K562 (cell line): ENCODE measurements at regions not wholly inside any gene's neighbourhood (a gene's known extent, or its start where the extent isn't known, plus 50 kb on each side); places are given as distances from the start of the nearest gene placed in this dataset.

Experiments used
- ATAC-seq: fragments of 200-7000 bp; cut with Tn5 transposase; 3 replicates; pipeline ENCODE4 v1.9.1; 2020; ENCODE audit warnings: moderate library complexity
- BruUV-seq: library from RNA; stranded (reverse); fragments of 400-500 nt; replicated peaks from 2 replicates; lab custom pipeline; 2021; lab: Mats Ljungman, UMichigan
- CTCF ChIA-PET: fragments of 300-600 bp; formaldehyde crosslinking; extraction: SDS; loops from one replicate; lab custom pipeline; 2021; ENCODE audit warnings: low intra/inter-chr PET ratio; lab: Yijun Ruan, JAX
- POLR2A ChIA-PET: fragments of 300-600, 350-650 bp; sonication (Branson Sonifier 250); formaldehyde crosslinking; extraction: SDS; loops from one replicate; lab custom pipeline; 2021; ENCODE audit warnings: antibody characterized with exemption, inconsistent platforms; lab: Yijun Ruan, JAX
- DNase-seq, 4 experiments: peaks; one replicate each; pipeline versions ENCODE4 v3.0.0 to v3.0.0-alpha.2; 2011 to 2018; ENCODE audit warnings: low spot score in 3 of 4, mixed read lengths in 3 of 4; ENCODE audit errors: extremely low read depth in 1 of 4
- FAIRE-seq: peaks from 2 replicates; lab custom pipeline; 2011; peaks lifted over from hg19 to GRCh38; lab: Jason Lieb, UNC
- H2AFZ ChIP-seq: 2 replicates; pipeline ENCODE4 v1.6.0; 2011; ENCODE audit warnings: low read depth, low read length, control low read depth, inconsistent platforms
- H3K27ac ChIP-seq: fragments of 200-600 bp; 3 replicates; pipeline ENCODE4 v1.8.0; 2011; ENCODE audit warnings: low read depth, mild to moderate bottlenecking, control low read depth, inconsistent platforms, low read length, moderate library complexity, mixed read lengths; ENCODE audit errors: extremely low read depth
- H3K27me3 ChIP-seq, 2 experiments: fragments of 300-600 bp in 1 of 2; 2 replicates in 1 of 2; 3 replicates in 1 of 2; pipeline versions ENCODE4 v1.6.0 to v1.8.0; 2011; ENCODE audit warnings: inconsistent platforms in 2 of 2, low read length in 2 of 2, mild to moderate bottlenecking in 1 of 2, mixed read lengths in 1 of 2, moderate library complexity in 1 of 2; ENCODE audit not compliant: control insufficient read depth in 2 of 2, insufficient read depth in 2 of 2
- H3K36me3 ChIP-seq: fragments of 300-600 bp; 3 replicates; pipeline ENCODE4 v1.8.0; 2011; ENCODE audit warnings: mild to moderate bottlenecking, low read length, inconsistent platforms; ENCODE audit not compliant: control insufficient read depth, insufficient read depth
- H3K4me1 ChIP-seq, 2 experiments: fragments of 200-600 bp in 1 of 2; replicated peaks in 1 of 2; 2 replicates in 1 of 2; 3 replicates in 1 of 2; pipeline versions ENCODE4 v1.5.1 to v1.8.0; 2011; ENCODE audit warnings: inconsistent platforms in 2 of 2, low read length in 2 of 2, mild to moderate bottlenecking in 1 of 2, mixed read lengths in 1 of 2, moderate library complexity in 1 of 2; ENCODE audit not compliant: control insufficient read depth in 2 of 2, insufficient read depth in 2 of 2
- H3K4me2 ChIP-seq: 2 replicates; pipeline ENCODE4 v1.6.1; 2011; ENCODE audit warnings: low read length, control low read depth, inconsistent platforms, mixed read lengths; ENCODE audit not compliant: insufficient read depth
- H3K4me3 ChIP-seq: fragments of 200-600 bp; sonication (generic), shearing (Covaris generic); 2 replicates; pipeline ENCODE4 v1.5.1; 2016; ENCODE audit warnings: control low read depth, inconsistent platforms
- H3K79me2 ChIP-seq: fragments of 200-600 bp; 3 replicates; pipeline ENCODE4 v1.8.0; 2011; ENCODE audit warnings: low read length, inconsistent platforms; ENCODE audit not compliant: control insufficient read depth, insufficient read depth
- H3K9ac ChIP-seq, 2 experiments: 2 replicates each; pipeline versions ENCODE4 v1.6.0 to v1.6.1; 2011; ENCODE audit warnings: low read depth in 2 of 2, low read length in 2 of 2, control low read depth in 1 of 2, inconsistent platforms in 1 of 2, mild to moderate bottlenecking in 1 of 2, mixed read lengths in 1 of 2; ENCODE audit not compliant: insufficient read depth in 1 of 2
- H3K9me1 ChIP-seq: one replicate; pipeline ENCODE4 v1.6.0; 2011; ENCODE audit warnings: inconsistent platforms, mild to moderate bottlenecking, low read length, moderate library complexity; ENCODE audit not compliant: control insufficient read depth, insufficient read depth
- H3K9me3 ChIP-seq: replicated peaks from 2 replicates; pipeline ENCODE4 v1.5.1; 2011; ENCODE audit warnings: low read depth, low read length, inconsistent platforms; ENCODE audit not compliant: control insufficient read depth, insufficient read depth
- H4K20me1 ChIP-seq: replicated peaks from 2 replicates; pipeline ENCODE4 v1.6.1; 2011; ENCODE audit warnings: low read length, inconsistent platforms, mixed read lengths; ENCODE audit not compliant: control insufficient read depth, insufficient read depth
- FOXJ3 ChIP-seq: sonication (generic); formaldehyde crosslinking; IDR thresholded peaks from 2 replicates; pipeline ENCODE4 v1.4.0; 2020; ENCODE audit warnings: mild to moderate bottlenecking, missing genetic modification reagents
- NCOA4 ChIP-seq: fragments of 450-650 bp; IDR thresholded peaks from 2 replicates; pipeline ENCODE4 v1.6.1; 2018; ENCODE audit warnings: mild to moderate bottlenecking; ENCODE audit not compliant: partially characterized antibody
- RCOR1 ChIP-seq, 2 experiments: IDR thresholded peaks; 2 replicates each; pipeline ENCODE4 v1.6.1; 2012; ENCODE audit warnings: low read depth in 2 of 2, low read length in 2 of 2, borderline replicate concordance in 1 of 2, improper control_type of control experiment in 1 of 2
- STAT6 ChIP-seq: sonication (generic); formaldehyde crosslinking; IDR thresholded peaks from 2 replicates; pipeline ENCODE4 v1.8.1; 2023; ENCODE audit warnings: mild to moderate bottlenecking, missing genetic modification reagents
- XRCC5 ChIP-seq: fragments of 200-400 bp; formaldehyde crosslinking; IDR thresholded peaks from 2 replicates; pipeline ENCODE4 v1.6.1; 2017; ENCODE audit warnings: low read depth, mild to moderate bottlenecking, low read length
- ZNF589 ChIP-seq: fragments of 200-800 bp; sonication (Bioruptor generic); IDR thresholded peaks from 2 replicates; pipeline ENCODE4 v1.6.1; 2016; ENCODE audit warnings: low read depth, missing genetic modification characterization, missing compliant biosample characterization
- WGBS: fragments of 100-300 bp; shearing (Covaris generic); methylation state at CpG from one replicate; pipeline ENCODE4 v1.1.6; 2016; ENCODE audit warnings: low coverage, mixed read lengths; ENCODE audit not compliant: insufficient coverage; ENCODE audit errors: missing lambda C conversion rate; 5-methylcytosine and 5-hydroxymethylcytosine counted together
- in situ Hi-C: fragments of 300-500 bp; cut with MboI; formaldehyde crosslinking; loops from 4 replicates; pipeline ENCODE4 v1.15.0; 2018; ENCODE audit warnings: inconsistent platforms, mixed read lengths
- intact Hi-C: fragments of 100-400 bp; cut with micrococcal nuclease; formaldehyde crosslinking; loops from 2 replicates; pipeline ENCODE4 v1.14.2; 2022
- TF ChIP-seq, protein P1 (sequence below): sonication (generic); formaldehyde crosslinking; IDR thresholded peaks from 2 replicates; pipeline ENCODE4 v1.8.0; 2023; ENCODE audit warnings: missing genetic modification reagents, mild to moderate bottlenecking, borderline replicate concordance
- TF ChIP-seq, protein P2 (sequence below): fragments of 250-450 bp; sonication (Bioruptor Pico); IDR thresholded peaks from 2 replicates; pipeline ENCODE4 v1.6.1; 2021; ENCODE audit warnings: mild to moderate bottlenecking

- TF ChIP-seq, protein P1, sequence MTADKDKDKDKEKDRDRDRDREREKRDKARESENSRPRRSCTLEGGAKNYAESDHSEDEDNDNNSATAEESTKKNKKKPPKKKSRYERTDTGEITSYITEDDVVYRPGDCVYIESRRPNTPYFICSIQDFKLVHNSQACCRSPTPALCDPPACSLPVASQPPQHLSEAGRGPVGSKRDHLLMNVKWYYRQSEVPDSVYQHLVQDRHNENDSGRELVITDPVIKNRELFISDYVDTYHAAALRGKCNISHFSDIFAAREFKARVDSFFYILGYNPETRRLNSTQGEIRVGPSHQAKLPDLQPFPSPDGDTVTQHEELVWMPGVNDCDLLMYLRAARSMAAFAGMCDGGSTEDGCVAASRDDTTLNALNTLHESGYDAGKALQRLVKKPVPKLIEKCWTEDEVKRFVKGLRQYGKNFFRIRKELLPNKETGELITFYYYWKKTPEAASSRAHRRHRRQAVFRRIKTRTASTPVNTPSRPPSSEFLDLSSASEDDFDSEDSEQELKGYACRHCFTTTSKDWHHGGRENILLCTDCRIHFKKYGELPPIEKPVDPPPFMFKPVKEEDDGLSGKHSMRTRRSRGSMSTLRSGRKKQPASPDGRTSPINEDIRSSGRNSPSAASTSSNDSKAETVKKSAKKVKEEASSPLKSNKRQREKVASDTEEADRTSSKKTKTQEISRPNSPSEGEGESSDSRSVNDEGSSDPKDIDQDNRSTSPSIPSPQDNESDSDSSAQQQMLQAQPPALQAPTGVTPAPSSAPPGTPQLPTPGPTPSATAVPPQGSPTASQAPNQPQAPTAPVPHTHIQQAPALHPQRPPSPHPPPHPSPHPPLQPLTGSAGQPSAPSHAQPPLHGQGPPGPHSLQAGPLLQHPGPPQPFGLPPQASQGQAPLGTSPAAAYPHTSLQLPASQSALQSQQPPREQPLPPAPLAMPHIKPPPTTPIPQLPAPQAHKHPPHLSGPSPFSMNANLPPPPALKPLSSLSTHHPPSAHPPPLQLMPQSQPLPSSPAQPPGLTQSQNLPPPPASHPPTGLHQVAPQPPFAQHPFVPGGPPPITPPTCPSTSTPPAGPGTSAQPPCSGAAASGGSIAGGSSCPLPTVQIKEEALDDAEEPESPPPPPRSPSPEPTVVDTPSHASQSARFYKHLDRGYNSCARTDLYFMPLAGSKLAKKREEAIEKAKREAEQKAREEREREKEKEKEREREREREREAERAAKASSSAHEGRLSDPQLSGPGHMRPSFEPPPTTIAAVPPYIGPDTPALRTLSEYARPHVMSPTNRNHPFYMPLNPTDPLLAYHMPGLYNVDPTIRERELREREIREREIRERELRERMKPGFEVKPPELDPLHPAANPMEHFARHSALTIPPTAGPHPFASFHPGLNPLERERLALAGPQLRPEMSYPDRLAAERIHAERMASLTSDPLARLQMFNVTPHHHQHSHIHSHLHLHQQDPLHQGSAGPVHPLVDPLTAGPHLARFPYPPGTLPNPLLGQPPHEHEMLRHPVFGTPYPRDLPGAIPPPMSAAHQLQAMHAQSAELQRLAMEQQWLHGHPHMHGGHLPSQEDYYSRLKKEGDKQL (CRISPR knock-in tag): no peak
- TF ChIP-seq NCOA4 (no peak), FOXJ3 (CRISPR knock-in tag) (no peak), RCOR1 (IDR thresholded peaks at IDR 0.05; ENCODE audit: borderline replicate concordance in 1 of 2, low read depth in 2 of 2, low read length in 2 of 2) (no peak), XRCC5 (no peak)
- TF ChIP-seq, all 486 proteins: peak for 0
Observed at GRCh38 chr1:166671627-166672026, 167.6 kb upstream of the POGK start (continued).

GRCh38 chr1:166673722-166674121 is 165.6 kb upstream of the POGK start:
- H3K36me3 ChIP-seq: no peaks in the 10 kb centered on the region
- H3K9me1 ChIP-seq: no peaks in the 10 kb centered on the region
- no peak overlapping the region for H3K27ac ChIP-seq
- H3K4me3 ChIP-seq: no peak overlapping the region
- FAIRE-seq: no peak
- H3K79me2 ChIP-seq: no peaks in the 10 kb centered on the region
- H4K20me1 ChIP-seq: no peaks in the 10 kb centered on the region
- no peak; the same call in 2 of the 3 replicates for ATAC-seq
- no peaks in the 10 kb centered on the region for H3K9me3 ChIP-seq
- H3K4me2 ChIP-seq: no peak overlapping the region
- BruUV-seq: no TSS peak
- ChIA-PET CTCF (no interaction called here), POLR2A (interaction anchor here (0.9 kb wide), 2 partner anchors 9 to 724 kb away, joined by 3 to 5 read pairs; no protein-coding TSS in a partner anchor)
- H3K27me3 ChIP-seq: no peaks in the 10 kb centered on the region
- WGBS: 20% methylated on average over 2 of the region's 2 CpGs
- H2AFZ ChIP-seq: 0 out of 2 replicates have a peak overlapping the region, but pooled peaks have one; percentile 7
- intact Hi-C loops: no loop called here
- DNase-seq: no peak
- in situ Hi-C loops: no loop called here
- peaks cover 5 to 17% of the 10 kb centered on the region in 2 experiments for H3K4me1 ChIP-seq
- H3K9ac ChIP-seq: no peak overlapping the region
- TF ChIP-seq STAT6 (CRISPR knock-in tag) (no peak), ZNF589 (CRISPR knock-in tag) (no peak)
- TF ChIP-seq, protein P2, sequence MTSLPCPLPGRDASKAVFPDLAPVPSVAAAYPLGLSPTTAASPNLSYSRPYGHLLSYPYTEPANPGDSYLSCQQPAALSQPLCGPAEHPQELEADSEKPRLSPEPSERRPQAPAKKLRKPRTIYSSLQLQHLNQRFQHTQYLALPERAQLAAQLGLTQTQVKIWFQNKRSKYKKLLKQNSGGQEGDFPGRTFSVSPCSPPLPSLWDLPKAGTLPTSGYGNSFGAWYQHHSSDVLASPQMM (CRISPR knock-in tag): no peak
